GM12875 (cell line): ENCODE measurements at regions not wholly inside any gene's neighbourhood (a gene's known extent, or its start where the extent isn't known, plus 50 kb on each side); places are given as distances from the start of the nearest gene placed in this dataset.

Source experiments
- H3K4me3 ChIP-seq: one replicate; pipeline ENCODE4 v1.5.1; 2011; ENCODE audit warnings: low read depth, low read length, control low read depth
- TF ChIP-seq, protein P1 (sequence below): IDR thresholded peaks from 2 replicates; pipeline ENCODE4 v1.5.1; 2011; ENCODE audit warnings: low read depth, mild to moderate bottlenecking, control low read depth, inconsistent platforms, low read length, moderate library complexity, borderline replicate concordance; ENCODE audit not compliant: insufficient read depth

DNA sequence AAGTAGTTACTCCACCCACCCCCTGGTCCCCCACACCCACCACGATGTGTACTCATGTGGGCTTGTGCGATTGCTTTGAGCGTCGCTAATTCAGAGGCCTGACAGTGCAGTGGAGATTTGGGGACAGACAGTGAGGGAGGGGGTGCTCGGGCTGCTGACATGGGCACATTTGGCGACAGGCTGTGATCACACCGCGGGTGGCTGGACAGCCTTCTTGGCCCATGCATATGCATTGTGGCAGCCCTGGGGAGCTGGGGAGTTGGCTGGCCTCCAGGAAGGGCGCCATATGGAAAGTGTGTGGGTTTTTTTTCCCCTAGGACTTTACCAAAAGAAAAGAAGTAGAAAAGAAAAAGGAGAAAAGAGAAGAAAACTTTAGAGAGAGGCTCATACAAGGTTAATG lies 275.5 kb upstream of the N4BP1 start:
- TF ChIP-seq, protein P1, sequence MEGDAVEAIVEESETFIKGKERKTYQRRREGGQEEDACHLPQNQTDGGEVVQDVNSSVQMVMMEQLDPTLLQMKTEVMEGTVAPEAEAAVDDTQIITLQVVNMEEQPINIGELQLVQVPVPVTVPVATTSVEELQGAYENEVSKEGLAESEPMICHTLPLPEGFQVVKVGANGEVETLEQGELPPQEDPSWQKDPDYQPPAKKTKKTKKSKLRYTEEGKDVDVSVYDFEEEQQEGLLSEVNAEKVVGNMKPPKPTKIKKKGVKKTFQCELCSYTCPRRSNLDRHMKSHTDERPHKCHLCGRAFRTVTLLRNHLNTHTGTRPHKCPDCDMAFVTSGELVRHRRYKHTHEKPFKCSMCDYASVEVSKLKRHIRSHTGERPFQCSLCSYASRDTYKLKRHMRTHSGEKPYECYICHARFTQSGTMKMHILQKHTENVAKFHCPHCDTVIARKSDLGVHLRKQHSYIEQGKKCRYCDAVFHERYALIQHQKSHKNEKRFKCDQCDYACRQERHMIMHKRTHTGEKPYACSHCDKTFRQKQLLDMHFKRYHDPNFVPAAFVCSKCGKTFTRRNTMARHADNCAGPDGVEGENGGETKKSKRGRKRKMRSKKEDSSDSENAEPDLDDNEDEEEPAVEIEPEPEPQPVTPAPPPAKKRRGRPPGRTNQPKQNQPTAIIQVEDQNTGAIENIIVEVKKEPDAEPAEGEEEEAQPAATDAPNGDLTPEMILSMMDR = no peak
- no peak overlapping the region for H3K4me3 ChIP-seq

- H3K4me3 ChIP-seq = no peak overlapping the region
- TF ChIP-seq, protein P1 = no peak
These were observed 271.3 kb upstream of the N4BP1 start for GRCh38 chr16:48881272-48881671.

- TF ChIP-seq, protein P1 = no peak
- H3K4me3 ChIP-seq = no peak overlapping the region
These were observed 269.5 kb upstream of the N4BP1 start for GRCh38 chr16:48879223-48880122.

DNA sequence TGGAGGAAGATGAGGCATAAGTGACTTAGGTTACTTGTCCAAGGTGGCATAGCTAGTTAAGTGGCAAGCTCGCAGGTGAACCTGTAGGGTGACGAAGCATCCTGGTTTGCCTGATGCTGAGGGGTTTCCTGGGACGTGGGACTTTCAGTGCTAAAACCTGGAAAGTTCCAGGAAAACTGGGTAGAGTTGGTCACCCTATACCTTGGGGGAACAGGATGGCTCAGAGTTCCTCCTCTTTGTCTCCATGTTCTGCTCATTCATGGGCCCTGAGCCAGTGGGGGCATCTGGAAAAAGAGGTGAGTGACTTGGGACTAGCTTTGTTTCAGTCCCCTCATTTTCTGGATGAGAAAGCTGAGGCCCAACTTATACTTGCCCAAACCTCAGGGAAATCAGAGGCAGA lies 268.0 kb upstream of the N4BP1 start:
- no peak overlapping the region for H3K4me3 ChIP-seq
- TF ChIP-seq, protein P1 = no peak

DNA sequence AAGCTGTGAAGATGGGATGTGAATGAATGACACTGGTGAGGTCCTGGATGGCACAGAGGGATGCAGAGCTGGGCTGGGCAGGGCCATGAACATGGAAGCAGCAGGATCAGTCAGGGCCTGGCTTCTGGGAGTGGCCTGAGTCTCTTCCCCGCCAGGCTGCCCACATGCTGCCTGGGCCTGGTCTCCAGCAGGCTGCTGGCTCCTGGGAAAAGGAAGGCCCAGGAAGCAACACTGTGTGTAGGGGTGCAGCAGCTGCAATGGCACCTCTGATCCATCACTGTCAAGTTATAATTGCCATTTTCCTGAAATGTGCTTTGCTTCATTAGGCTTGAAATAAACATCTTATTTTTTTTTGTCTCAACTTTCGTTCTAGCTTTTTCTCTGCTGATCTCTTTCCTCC lies 260.2 kb upstream of the N4BP1 start:
- H3K4me3 ChIP-seq = no peak overlapping the region
- TF ChIP-seq, protein P1 = no peak

DNA sequence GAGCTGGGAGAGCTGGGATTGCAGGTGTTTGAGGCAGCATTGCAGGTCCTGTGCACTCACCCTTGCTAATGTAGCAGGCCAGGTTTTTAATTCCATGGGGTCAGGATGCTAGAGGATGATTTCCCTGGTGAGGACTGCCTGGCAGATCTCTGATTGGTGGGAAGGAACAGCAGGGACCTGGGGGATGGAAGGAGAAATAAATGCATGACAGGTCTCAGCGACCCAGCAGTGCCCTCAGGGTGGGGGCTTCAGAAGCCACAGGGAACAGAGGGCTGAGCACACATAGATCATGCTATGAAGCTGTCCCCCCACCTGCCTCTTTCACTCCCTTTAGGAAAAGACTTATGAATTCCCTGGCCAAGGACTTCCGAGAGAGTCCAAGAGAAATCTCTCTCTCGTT lies 255.5 kb upstream of the N4BP1 start:
- TF ChIP-seq, protein P1 = no peak

GRCh38 chr16:48864055-48864454 lies 254.1 kb upstream of the N4BP1 start:
- TF ChIP-seq, protein P1 = peak; percentile 26; the same call in 1 of the 2 replicates
- no peak overlapping the region for H3K4me3 ChIP-seq

More for the DNA sequence above, 255.5 kb upstream of the N4BP1 start:
- no peak overlapping the region for H3K4me3 ChIP-seq
